Epidermal melanocyte (primary cell): ENCODE measurements at regions not wholly inside any gene's neighbourhood (a gene's known extent, or its start where the extent isn't known, plus 50 kb on each side); places are given as distances from the start of the nearest gene placed in this dataset.

ENCODE experiments used
- DNase-seq: peaks from one replicate; pipeline ENCODE4 v3.0.0; 2011; ENCODE audit warnings: low spot score; ENCODE audit not compliant: insufficient read length

- no peak for DNase-seq
Observed at GRCh38 chr14:66401449-66402095, 84.6 kb upstream of the CCDC196 start.

- DNase-seq: no peak
Observed at GRCh38 chr14:66403183-66403582, 83.0 kb upstream of the CCDC196 start.

- no peak for DNase-seq
Observed at GRCh38 chr14:66404051-66404545, 82.1 kb upstream of the CCDC196 start.

GRCh38 chr14:66405158-66405557 is 81.0 kb upstream of the CCDC196 start:
- no peak for DNase-seq

- no peak for DNase-seq
Observed at GRCh38 chr14:66413901-66414300, 72.3 kb upstream of the CCDC196 start.

- no peak for DNase-seq
Observed at GRCh38 chr14:66414511-66414910, 71.7 kb upstream of the CCDC196 start.

- DNase-seq: no peak
Observed at GRCh38 chr14:66420251-66421006, 65.7 kb upstream of the CCDC196 start.

- no peak for DNase-seq
Observed at GRCh38 chr14:66421990-66422946, 63.9 kb upstream of the CCDC196 start.

- DNase-seq: no peak
Observed at GRCh38 chr14:66425402-66425801, 60.8 kb upstream of the CCDC196 start.

GRCh38 chr14:66426451-66426850 is 59.7 kb upstream of the CCDC196 start:
- DNase-seq: no peak

- no peak for DNase-seq
Observed at GRCh38 chr14:66432334-66432733, 53.8 kb upstream of the CCDC196 start.

- DNase-seq: no peak
Observed at GRCh38 chr14:66434464-66434863, 51.7 kb upstream of the CCDC196 start.

- DNase-seq: no peak
Observed at GRCh38 chr14:66435683-66436082, 50.5 kb upstream of the CCDC196 start.
